Sigmoid colon (tissue), 6 donors: ENCODE measurements at regions not wholly inside any gene's neighbourhood (a gene's known extent, or its start where the extent isn't known, plus 50 kb on each side); places are given as distances from the start of the nearest gene placed in this dataset.

Source experiments
- DNase-seq: peaks from one replicate; pipeline ENCODE4 v3.0.0-alpha.2; 2019
- H3K27ac ChIP-seq, 4 donors: fragments of 200-600 bp; sonication (generic); one replicate each; pipeline ENCODE4 v1.5.1; 2016 to 2019; ENCODE audit warnings: mild to moderate bottlenecking in 1 of 4
- H3K27me3 ChIP-seq, 3 donors: fragments of 200-600 bp; sonication (generic); one replicate each; pipeline ENCODE4 v1.5.1; 2019; ENCODE audit warnings: mild to moderate bottlenecking in 1 of 3
- H3K36me3 ChIP-seq, 4 donors: fragments of 200-600 bp; sonication (generic); one replicate each; pipeline ENCODE4 v1.5.1; 2016 to 2019
- H3K4me1 ChIP-seq, 4 donors: fragments of 200-600 bp; sonication (generic); one replicate each; pipeline ENCODE4 v1.5.1; 2017 to 2019
- H3K4me3 ChIP-seq, 4 donors: fragments of 200-600 bp; sonication (generic); one replicate each; pipeline ENCODE4 v1.5.1; 2017 to 2019; ENCODE audit warnings: mild to moderate bottlenecking in 2 of 4, moderate library complexity in 1 of 4
- H3K9me3 ChIP-seq, 4 donors: fragments of 200-600 bp in 3 of 4; sonication (generic) in 3 of 4; one replicate each; pipeline versions ENCODE4 v1.5.1 to v1.6.1; 2013 to 2019
- EP300 ChIP-seq, 4 donors: sonication (generic); formaldehyde crosslinking; IDR thresholded peaks; one replicate each; pipeline ENCODE4 v1.6.1; 2017; ENCODE audit warnings: antibody characterized with exemption in 4 of 4
- POLR2A ChIP-seq, 2 donors: fragments of 450-650 bp; IDR thresholded peaks; one replicate each; pipeline ENCODE4 v1.6.1; 2016; ENCODE audit warnings: antibody characterized with exemption in 2 of 2, mild to moderate bottlenecking in 2 of 2, moderate library complexity in 2 of 2
- POLR2AphosphoS5 ChIP-seq, 4 donors: sonication (generic); formaldehyde crosslinking; IDR thresholded peaks; one replicate each; pipeline ENCODE4 v1.6.1; 2017; ENCODE audit warnings: antibody characterized with exemption in 4 of 4
- whole genome bisulfite sequencing, 2 donors: extraction: QIAGEN DNeasy Blood & Tissue Kit; methylation state at CpG; one replicate each; pipeline ENCODE4 v1.1.7; 2013; 5-methylcytosine and 5-hydroxymethylcytosine counted together
- intact Hi-C: fragments of 100-400 bp; cut with DNase I; formaldehyde crosslinking; loops from one replicate; pipeline ENCODE4 v1.15.1; 2023
- TF ChIP-seq, protein P1 (sequence below), 4 experiments: fragments of 450-650 bp in 3 of 4; fragments of 200-600 bp in 1 of 4; IDR thresholded peaks; one replicate each; pipeline ENCODE4 v1.5.1; 2016 to 2019; ENCODE audit warnings: antibody characterized with exemption in 4 of 4, mild to moderate bottlenecking in 3 of 4, moderate library complexity in 2 of 4
- donor health status: healthy with polysubstance abuse.
- donor health status: healthy.

DNA sequence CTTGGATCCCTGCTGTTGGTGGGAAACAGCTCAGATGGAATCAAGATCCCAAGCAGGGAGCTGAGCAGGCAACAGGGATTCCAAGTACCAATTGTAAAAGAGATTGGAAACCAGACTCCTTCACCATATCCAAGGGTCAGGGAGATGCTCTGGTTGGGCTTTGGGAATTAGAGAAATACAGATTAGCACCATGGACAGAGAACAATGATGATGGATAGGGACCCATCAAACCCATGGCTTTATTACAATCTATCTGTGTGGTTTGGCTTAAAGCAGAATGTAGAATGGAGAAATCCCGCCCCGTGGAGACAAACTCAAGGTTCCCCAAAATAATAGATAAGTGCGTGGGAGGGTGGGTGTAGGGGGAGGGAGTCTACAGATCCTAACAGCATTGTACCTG, 120.7 kb upstream of the CSF3R start:
- intact Hi-C loops = no loop called here
- DNase-seq = no peak
- 85 to 89% methylated on average over 3 of the region's 3 CpGs for WGBS, 2 donors
- Histone ChIP-seq H3K9me3 (no peaks in the 10 kb centered on the region), H3K27ac (no peak overlapping the region), H3K4me3 (no peak overlapping the region), H3K4me1 (no peaks in the 10 kb centered on the region), H3K36me3 (no peaks in the 10 kb centered on the region), H3K27me3 (peaks cover 0 to 14% (median 0%) of the 10 kb centered on the region in 3 donors)
- no peak for TF ChIP-seq POLR2A (IDR thresholded peaks at IDR 0.05)
- TF ChIP-seq EP300 (IDR thresholded peaks at IDR 0.05) = no peak
- TF ChIP-seq, protein P1, sequence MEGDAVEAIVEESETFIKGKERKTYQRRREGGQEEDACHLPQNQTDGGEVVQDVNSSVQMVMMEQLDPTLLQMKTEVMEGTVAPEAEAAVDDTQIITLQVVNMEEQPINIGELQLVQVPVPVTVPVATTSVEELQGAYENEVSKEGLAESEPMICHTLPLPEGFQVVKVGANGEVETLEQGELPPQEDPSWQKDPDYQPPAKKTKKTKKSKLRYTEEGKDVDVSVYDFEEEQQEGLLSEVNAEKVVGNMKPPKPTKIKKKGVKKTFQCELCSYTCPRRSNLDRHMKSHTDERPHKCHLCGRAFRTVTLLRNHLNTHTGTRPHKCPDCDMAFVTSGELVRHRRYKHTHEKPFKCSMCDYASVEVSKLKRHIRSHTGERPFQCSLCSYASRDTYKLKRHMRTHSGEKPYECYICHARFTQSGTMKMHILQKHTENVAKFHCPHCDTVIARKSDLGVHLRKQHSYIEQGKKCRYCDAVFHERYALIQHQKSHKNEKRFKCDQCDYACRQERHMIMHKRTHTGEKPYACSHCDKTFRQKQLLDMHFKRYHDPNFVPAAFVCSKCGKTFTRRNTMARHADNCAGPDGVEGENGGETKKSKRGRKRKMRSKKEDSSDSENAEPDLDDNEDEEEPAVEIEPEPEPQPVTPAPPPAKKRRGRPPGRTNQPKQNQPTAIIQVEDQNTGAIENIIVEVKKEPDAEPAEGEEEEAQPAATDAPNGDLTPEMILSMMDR (IDR thresholded peaks at IDR 0.05) = no peak
- no peak for TF ChIP-seq POLR2AphosphoS5 (IDR thresholded peaks at IDR 0.05)

DNA sequence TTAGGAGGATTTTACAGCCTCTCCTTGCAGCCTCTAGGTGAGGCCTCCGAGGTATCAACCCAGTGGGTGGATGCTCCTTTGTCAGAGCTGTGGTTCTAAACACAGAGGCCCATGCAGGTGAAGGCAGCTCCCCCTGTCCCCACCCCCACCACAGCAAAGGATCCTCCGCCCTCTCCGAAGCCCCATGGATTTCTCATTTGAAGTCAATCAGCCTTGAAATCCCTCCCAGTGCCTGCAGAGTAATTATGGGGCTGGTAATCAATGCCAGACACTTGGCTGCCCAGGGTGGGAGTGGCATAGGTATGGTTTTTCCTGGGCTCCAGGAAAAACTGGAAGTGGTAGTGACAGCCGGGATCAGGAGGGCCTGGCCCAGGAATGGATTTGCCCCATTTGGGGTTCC, 119.5 kb upstream of the CSF3R start:
- Histone ChIP-seq H3K27ac (no peak overlapping the region), H3K4me1 (no peaks in the 10 kb centered on the region), H3K4me3 (no peak overlapping the region), H3K36me3 (no peaks in the 10 kb centered on the region), H3K27me3 (peaks cover 0 to 22% (median 0%) of the 10 kb centered on the region in 3 donors), H3K9me3 (no peaks in the 10 kb centered on the region)
- no peak for DNase-seq
- WGBS, 2 donors = 52 to 70% methylated on average over 4 of the region's 4 CpGs
- intact Hi-C loops = no loop called here
- TF ChIP-seq, protein P1 (IDR thresholded peaks at IDR 0.05) = no peak
- no peak for TF ChIP-seq EP300 (IDR thresholded peaks at IDR 0.05)

DNA sequence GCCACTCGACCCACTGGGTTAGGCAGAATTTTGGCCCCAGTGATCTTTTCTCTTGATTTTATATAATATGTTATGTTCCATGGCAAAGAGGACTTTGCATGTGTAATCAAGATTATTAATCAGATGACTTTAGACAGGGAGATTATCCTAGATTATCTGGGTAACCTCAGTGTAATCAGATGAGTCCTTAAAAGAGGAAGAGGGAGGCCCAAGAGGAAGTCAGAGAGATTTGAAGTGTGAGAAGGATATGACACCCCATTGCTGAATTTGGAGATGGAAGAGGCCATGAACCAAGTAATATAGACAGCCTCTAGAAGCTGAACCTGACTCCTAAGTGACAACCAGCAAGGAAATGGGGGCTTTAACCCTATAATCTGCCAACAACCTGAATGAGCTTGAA, 117.1 kb upstream of the CSF3R start:
- H3K4me3 ChIP-seq = no peak overlapping the region
- H3K9me3 ChIP-seq = no peaks in the 10 kb centered on the region
- DNase-seq = no peak
- no peak overlapping the region for H3K27ac ChIP-seq
- H3K27me3 ChIP-seq = peaks cover 0 to 42% (median 5%) of the 10 kb centered on the region in 3 donors
- 76 to 77% methylated on average over 1 of the region's 1 CpG for WGBS, 2 donors
- TF ChIP-seq POLR2AphosphoS5 (IDR thresholded peaks at IDR 0.05) (no peak), EP300 (IDR thresholded peaks at IDR 0.05) (no peak), POLR2A (IDR thresholded peaks at IDR 0.05) (no peak)
- TF ChIP-seq, protein P1 (IDR thresholded peaks at IDR 0.05) = no peak
- H3K36me3 ChIP-seq = no peaks in the 10 kb centered on the region
- H3K4me1 ChIP-seq = no peaks in the 10 kb centered on the region
- intact Hi-C loops = no loop called here

- intact Hi-C loops = no loop called here
- peaks cover 0 to 54% (median 5%) of the 10 kb centered on the region in 3 donors for H3K27me3 ChIP-seq
- no peaks in the 10 kb centered on the region for H3K4me1 ChIP-seq
- no peaks in the 10 kb centered on the region for H3K36me3 ChIP-seq
- H3K4me3 ChIP-seq = no peak overlapping the region
- no peak overlapping the region for H3K27ac ChIP-seq
- H3K9me3 ChIP-seq = no peaks in the 10 kb centered on the region
- TF ChIP-seq, protein P1 (IDR thresholded peaks at IDR 0.05) = no peak
- TF ChIP-seq POLR2AphosphoS5 (IDR thresholded peaks at IDR 0.05) (no peak), EP300 (IDR thresholded peaks at IDR 0.05) (no peak), POLR2A (IDR thresholded peaks at IDR 0.05) (no peak)
- WGBS, 2 donors = 44 to 80% methylated on average over 5 of the region's 5 CpGs
- no peak for DNase-seq
Measured at GRCh38 chr1:36597514-36597913, 114.8 kb upstream of the CSF3R start.

- Histone ChIP-seq H3K27me3 (peaks cover 0 to 70% (median 18%) of the 10 kb centered on the region in 3 donors), H3K9me3 (no peaks in the 10 kb centered on the region), H3K27ac (no peak overlapping the region), H3K4me1 (no peaks in the 10 kb centered on the region), H3K4me3 (no peak overlapping the region), H3K36me3 (no peaks in the 10 kb centered on the region)
- no peak for TF ChIP-seq POLR2A (IDR thresholded peaks at IDR 0.05)
- no peak for TF ChIP-seq POLR2AphosphoS5 (IDR thresholded peaks at IDR 0.05)
- TF ChIP-seq, protein P1 (IDR thresholded peaks at IDR 0.05) = no peak
- TF ChIP-seq EP300 (IDR thresholded peaks at IDR 0.05) = no peak
- 76 to 82% methylated on average over 11 of the region's 11 CpGs for WGBS, 2 donors
- no peak for DNase-seq
- intact Hi-C loops = no loop called here
Measured at GRCh38 chr1:36595921-36596320, 113.2 kb upstream of the CSF3R start.
